K562 (cell line): ENCODE measurements at regions not wholly inside any gene's neighbourhood (a gene's known extent, or its start where the extent isn't known, plus 50 kb on each side); places are given as distances from the start of the nearest gene placed in this dataset.

ENCODE experiments used
- ATAC-seq: fragments of 200-7000 bp; cut with Tn5 transposase; 3 replicates; pipeline ENCODE4 v1.9.1; 2020; ENCODE audit warnings: moderate library complexity
- BruUV-seq: library from RNA; stranded (reverse); fragments of 400-500 nt; replicated peaks from 2 replicates; lab custom pipeline; 2021; lab: Mats Ljungman, UMichigan
- CTCF ChIA-PET: fragments of 300-600 bp; formaldehyde crosslinking; extraction: SDS; loops from one replicate; lab custom pipeline; 2021; ENCODE audit warnings: low intra/inter-chr PET ratio; lab: Yijun Ruan, JAX
- POLR2A ChIA-PET: fragments of 300-600, 350-650 bp; sonication (Branson Sonifier 250); formaldehyde crosslinking; extraction: SDS; loops from one replicate; lab custom pipeline; 2021; ENCODE audit warnings: antibody characterized with exemption, inconsistent platforms; lab: Yijun Ruan, JAX
- DNase-seq, 4 experiments: peaks; one replicate each; pipeline versions ENCODE4 v3.0.0 to v3.0.0-alpha.2; 2011 to 2018; ENCODE audit warnings: low spot score in 3 of 4, mixed read lengths in 3 of 4; ENCODE audit errors: extremely low read depth in 1 of 4
- FAIRE-seq: peaks from 2 replicates; lab custom pipeline; 2011; peaks lifted over from hg19 to GRCh38; lab: Jason Lieb, UNC
- H2AFZ ChIP-seq: 2 replicates; pipeline ENCODE4 v1.6.0; 2011; ENCODE audit warnings: low read depth, low read length, control low read depth, inconsistent platforms
- H3K27ac ChIP-seq: fragments of 200-600 bp; 3 replicates; pipeline ENCODE4 v1.8.0; 2011; ENCODE audit warnings: low read depth, mild to moderate bottlenecking, control low read depth, inconsistent platforms, low read length, moderate library complexity, mixed read lengths; ENCODE audit errors: extremely low read depth
- H3K27me3 ChIP-seq, 2 experiments: fragments of 300-600 bp in 1 of 2; 2 replicates in 1 of 2; 3 replicates in 1 of 2; pipeline versions ENCODE4 v1.6.0 to v1.8.0; 2011; ENCODE audit warnings: inconsistent platforms in 2 of 2, low read length in 2 of 2, mild to moderate bottlenecking in 1 of 2, mixed read lengths in 1 of 2, moderate library complexity in 1 of 2; ENCODE audit not compliant: control insufficient read depth in 2 of 2, insufficient read depth in 2 of 2
- H3K36me3 ChIP-seq: fragments of 300-600 bp; 3 replicates; pipeline ENCODE4 v1.8.0; 2011; ENCODE audit warnings: mild to moderate bottlenecking, low read length, inconsistent platforms; ENCODE audit not compliant: control insufficient read depth, insufficient read depth
- H3K4me1 ChIP-seq, 2 experiments: fragments of 200-600 bp in 1 of 2; replicated peaks in 1 of 2; 2 replicates in 1 of 2; 3 replicates in 1 of 2; pipeline versions ENCODE4 v1.5.1 to v1.8.0; 2011; ENCODE audit warnings: inconsistent platforms in 2 of 2, low read length in 2 of 2, mild to moderate bottlenecking in 1 of 2, mixed read lengths in 1 of 2, moderate library complexity in 1 of 2; ENCODE audit not compliant: control insufficient read depth in 2 of 2, insufficient read depth in 2 of 2
- H3K4me2 ChIP-seq: 2 replicates; pipeline ENCODE4 v1.6.1; 2011; ENCODE audit warnings: low read length, control low read depth, inconsistent platforms, mixed read lengths; ENCODE audit not compliant: insufficient read depth
- H3K4me3 ChIP-seq: fragments of 200-600 bp; sonication (generic), shearing (Covaris generic); 2 replicates; pipeline ENCODE4 v1.5.1; 2016; ENCODE audit warnings: control low read depth, inconsistent platforms
- H3K79me2 ChIP-seq: fragments of 200-600 bp; 3 replicates; pipeline ENCODE4 v1.8.0; 2011; ENCODE audit warnings: low read length, inconsistent platforms; ENCODE audit not compliant: control insufficient read depth, insufficient read depth
- H3K9ac ChIP-seq, 2 experiments: 2 replicates each; pipeline versions ENCODE4 v1.6.0 to v1.6.1; 2011; ENCODE audit warnings: low read depth in 2 of 2, low read length in 2 of 2, control low read depth in 1 of 2, inconsistent platforms in 1 of 2, mild to moderate bottlenecking in 1 of 2, mixed read lengths in 1 of 2; ENCODE audit not compliant: insufficient read depth in 1 of 2
- H3K9me1 ChIP-seq: one replicate; pipeline ENCODE4 v1.6.0; 2011; ENCODE audit warnings: inconsistent platforms, mild to moderate bottlenecking, low read length, moderate library complexity; ENCODE audit not compliant: control insufficient read depth, insufficient read depth
- H3K9me3 ChIP-seq: replicated peaks from 2 replicates; pipeline ENCODE4 v1.5.1; 2011; ENCODE audit warnings: low read depth, low read length, inconsistent platforms; ENCODE audit not compliant: control insufficient read depth, insufficient read depth
- H4K20me1 ChIP-seq: replicated peaks from 2 replicates; pipeline ENCODE4 v1.6.1; 2011; ENCODE audit warnings: low read length, inconsistent platforms, mixed read lengths; ENCODE audit not compliant: control insufficient read depth, insufficient read depth
- BCLAF1 ChIP-seq, 2 experiments: fragments of 450-650 bp in 1 of 2; IDR thresholded peaks; 2 replicates each; pipeline ENCODE4 v1.6.1; 2011 to 2017; ENCODE audit warnings: low read depth in 2 of 2, antibody characterized with exemption in 1 of 2, borderline replicate concordance in 1 of 2, low read length in 1 of 2, mild to moderate bottlenecking in 1 of 2, mixed read lengths in 1 of 2; ENCODE audit not compliant: control insufficient read depth in 1 of 2
- PTBP1 ChIP-seq: fragments of 200-400 bp; formaldehyde crosslinking; IDR thresholded peaks from 2 replicates; pipeline ENCODE4 v1.6.1; 2017; ENCODE audit warnings: low read depth, low read length
- SMARCE1 ChIP-seq: fragments of 450-650 bp; IDR thresholded peaks from 2 replicates; pipeline ENCODE4 v1.7.1; 2016; ENCODE audit warnings: mild to moderate bottlenecking
- SNIP1 ChIP-seq: fragments of 450-650 bp; IDR thresholded peaks from 2 replicates; pipeline ENCODE4 v1.7.1; 2017; ENCODE audit warnings: low read depth, mild to moderate bottlenecking
- ZBTB34 ChIP-seq: fragments of 250-450 bp; sonication (Bioruptor Pico); IDR thresholded peaks from 2 replicates; pipeline ENCODE4 v1.8.0; 2021; ENCODE audit warnings: mild to moderate bottlenecking, moderate library complexity
- ZNF124 ChIP-seq: sonication (generic); formaldehyde crosslinking; IDR thresholded peaks from 2 replicates; pipeline ENCODE4 v1.8.1; 2022; ENCODE audit warnings: missing genetic modification reagents
- ZNF324 ChIP-seq: fragments of 250-450 bp; sonication (Bioruptor Pico); IDR thresholded peaks from 2 replicates; pipeline ENCODE4 v1.4.0; 2020; ENCODE audit warnings: mild to moderate bottlenecking
- WGBS: fragments of 100-300 bp; shearing (Covaris generic); methylation state at CpG from one replicate; pipeline ENCODE4 v1.1.6; 2016; ENCODE audit warnings: low coverage, mixed read lengths; ENCODE audit not compliant: insufficient coverage; ENCODE audit errors: missing lambda C conversion rate; 5-methylcytosine and 5-hydroxymethylcytosine counted together
- in situ Hi-C: fragments of 300-500 bp; cut with MboI; formaldehyde crosslinking; loops from 4 replicates; pipeline ENCODE4 v1.15.0; 2018; ENCODE audit warnings: inconsistent platforms, mixed read lengths
- intact Hi-C: fragments of 100-400 bp; cut with micrococcal nuclease; formaldehyde crosslinking; loops from 2 replicates; pipeline ENCODE4 v1.14.2; 2022

DNA sequence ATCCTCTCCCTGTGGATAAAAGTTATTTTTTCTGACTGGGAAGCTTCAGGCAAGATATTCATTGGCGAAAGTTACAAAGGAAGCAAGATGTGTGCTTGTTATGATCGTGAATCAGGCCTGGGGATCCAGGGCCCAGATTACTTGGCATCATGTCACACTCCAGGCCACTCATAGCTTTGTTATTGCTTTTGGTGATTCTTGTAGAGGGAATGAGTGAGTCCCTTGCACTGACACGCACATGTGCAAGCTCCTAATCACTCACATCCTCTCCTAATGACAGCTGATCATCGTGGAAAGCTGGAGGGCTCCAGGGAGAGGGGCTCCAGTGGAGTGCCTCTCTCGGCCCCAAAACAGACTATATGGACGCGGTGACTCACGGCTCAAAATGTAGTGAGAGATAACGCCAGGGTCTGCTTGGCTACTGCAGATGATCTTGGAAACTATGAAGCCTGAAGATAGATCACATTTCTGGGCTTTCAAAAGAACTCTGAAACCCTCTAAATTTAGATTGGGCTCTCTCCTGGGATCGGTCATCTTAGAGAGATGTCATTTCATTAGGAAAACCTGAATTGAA lies 481.1 kb upstream of the USP24 start (continued):
- TF ChIP-seq ZBTB34 (CRISPR knock-in tag): no peak
- no peak for TF ChIP-seq PTBP1
- TF ChIP-seq ZNF324 (CRISPR knock-in tag): no peak

GRCh38 chr1:55695552-55695951 lies 480.4 kb upstream of the USP24 start:
- Histone ChIP-seq H3K9me3 (no peaks in the 10 kb centered on the region), H2AFZ (no peak overlapping the region), H3K9ac (no peak overlapping the region), H3K4me2 (no peak overlapping the region), H3K79me2 (no peaks in the 10 kb centered on the region), H3K27me3 (no peaks in the 10 kb centered on the region), H3K36me3 (no peaks in the 10 kb centered on the region), H3K9me1 (no peaks in the 10 kb centered on the region), H3K4me1 (no peaks in the 10 kb centered on the region), H3K27ac (no peak overlapping the region), H4K20me1 (no peaks in the 10 kb centered on the region), H3K4me3 (no peak overlapping the region)
- 0% methylated on average over 5 of the region's 5 CpGs for WGBS
- ChIA-PET POLR2A (no interaction called here), CTCF (no interaction called here)
- intact Hi-C loops: no loop called here
- DNase-seq: no peak
- no peak for ATAC-seq
- TF ChIP-seq SMARCE1: no peak
- TF ChIP-seq BCLAF1 (IDR thresholded peaks at IDR 0.05; ENCODE audit: borderline replicate concordance in 1 of 2, control insufficient read depth in 1 of 2, low read depth in 2 of 2, low read length in 1 of 2): no peak
- no peak for TF ChIP-seq SNIP1
- no peak for TF ChIP-seq ZNF124 (CRISPR knock-in tag)
- in situ Hi-C loops: no loop called here
- no peak for FAIRE-seq
- no TSS peak for BruUV-seq
